ENCODE measurements at regions not wholly inside any gene's neighbourhood (a gene's known extent, or its start where the extent isn't known, plus 50 kb on each side); places are given as distances from the start of the nearest gene placed in this dataset.

GRCh38 chr4:12747154-12747553, 737.0 kb downstream of the RAB28 start:
- TF ChIP-seq CTCF (IDR thresholded peaks at IDR 0.05 in 2 of 3, conservative IDR thresholded peaks at IDR 0.05 in 1 of 3; ENCODE audit: borderline replicate concordance in 1 of 3, insufficient read depth in 1 of 3, low read depth in 2 of 3, low read length in 2 of 3) (no peak), EZH2phosphoT487 (IDR thresholded peaks at IDR 0.05; ENCODE audit: borderline replicate concordance) (no peak), ZBTB33 (IDR thresholded peaks at IDR 0.05; ENCODE audit: extremely low read depth, insufficient replicate concordance, low read length) (no peak), POLR2AphosphoS5 (IDR thresholded peaks at IDR 0.05; ENCODE audit: low read depth, low read length) (no peak), REST (IDR thresholded peaks at IDR 0.05; ENCODE audit: low read depth) (no peak), MAX (IDR thresholded peaks at IDR 0.05) (no peak)
